Hippocampal formation (tissue), 2 donors: ENCODE measurements at regions not wholly inside any gene's neighbourhood (a gene's known extent, or its start where the extent isn't known, plus 50 kb on each side); places are given as distances from the start of the nearest gene placed in this dataset.

Source experiments
- DNase-seq, 2 donors: peaks; one replicate each; lab custom pipeline; 2025; lab: John Stamatoyannopoulos, UW

DNA sequence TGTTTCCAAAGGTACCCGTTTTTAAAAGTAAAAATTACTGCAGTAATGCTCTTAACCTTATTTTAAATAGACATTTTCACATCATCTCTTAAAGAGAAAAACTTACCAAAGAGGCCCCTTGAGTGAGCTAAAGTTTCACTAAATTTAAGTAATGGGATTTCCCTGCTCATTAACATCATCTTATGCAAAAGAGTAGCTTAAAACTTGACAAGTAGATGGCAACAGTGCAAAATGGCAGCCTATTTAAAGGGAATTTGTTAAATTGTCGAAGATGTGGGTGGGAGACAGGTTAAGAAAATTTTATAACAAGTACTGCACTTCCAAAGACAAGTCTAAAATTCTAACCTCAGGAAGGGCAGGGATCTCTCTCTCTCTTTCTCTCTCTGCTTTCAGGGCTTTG, 271.7 kb upstream of the LDB2 start:
- DNase-seq: no peak

DNA sequence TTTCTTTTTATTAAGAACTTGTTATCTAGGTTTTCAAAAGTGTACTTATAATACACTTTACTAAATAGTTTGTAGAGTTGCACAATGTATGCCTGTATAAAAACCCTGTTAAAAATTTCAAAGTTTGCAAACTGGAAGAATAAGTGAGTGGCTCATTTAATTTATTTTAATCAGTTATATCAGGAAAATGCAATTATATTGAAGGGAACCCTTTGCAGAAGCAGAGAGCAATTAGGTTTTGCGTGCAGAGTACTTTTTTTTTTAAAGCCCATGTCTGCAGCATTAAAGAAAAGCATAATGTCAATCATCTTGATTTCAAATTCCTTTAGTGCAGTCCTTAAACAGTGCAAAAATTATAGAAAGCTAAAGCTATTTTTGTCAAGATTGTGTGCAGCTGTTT, 271.3 kb upstream of the LDB2 start:
- no peak for DNase-seq

DNA sequence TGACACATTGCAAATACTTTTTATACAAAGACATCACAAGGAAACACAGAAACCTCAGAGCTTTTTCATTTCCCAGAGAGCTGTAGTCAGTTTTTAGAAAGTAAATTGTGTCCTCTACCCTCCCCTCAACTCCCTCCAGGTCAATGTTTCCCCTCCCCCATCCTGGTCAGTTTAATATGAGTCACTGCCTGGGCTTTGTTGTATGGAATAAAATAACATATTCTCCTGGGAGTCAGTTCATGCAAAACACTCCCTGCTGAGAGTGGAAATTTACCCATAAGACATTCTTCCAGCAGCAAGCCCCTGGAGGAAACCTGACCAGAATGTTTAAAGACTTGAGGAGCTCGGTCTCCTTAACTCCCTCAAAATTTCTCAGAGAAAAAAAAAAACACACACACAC, 270.1 kb upstream of the LDB2 start:
- DNase-seq: no peak

DNA sequence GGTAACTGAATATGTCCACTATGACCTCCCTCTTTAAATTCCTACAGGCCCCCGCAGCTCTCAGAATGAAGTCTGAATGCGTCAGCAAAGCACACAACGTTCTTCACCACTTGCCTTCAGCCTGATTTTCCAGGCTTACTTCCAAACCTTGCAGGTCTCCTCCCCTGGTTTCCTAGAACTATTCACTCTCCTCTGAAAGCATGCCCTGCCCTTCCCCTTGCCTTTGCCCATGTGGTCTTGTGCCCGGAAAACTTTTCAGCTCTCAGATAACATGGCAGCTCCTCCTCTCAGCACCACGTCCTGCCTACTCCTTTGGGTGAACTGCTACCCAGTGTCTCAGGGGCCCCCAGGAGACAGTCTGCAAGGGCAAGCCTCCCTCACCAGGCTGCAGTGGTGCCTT, 268.5 kb upstream of the LDB2 start:
- no peak for DNase-seq

DNA sequence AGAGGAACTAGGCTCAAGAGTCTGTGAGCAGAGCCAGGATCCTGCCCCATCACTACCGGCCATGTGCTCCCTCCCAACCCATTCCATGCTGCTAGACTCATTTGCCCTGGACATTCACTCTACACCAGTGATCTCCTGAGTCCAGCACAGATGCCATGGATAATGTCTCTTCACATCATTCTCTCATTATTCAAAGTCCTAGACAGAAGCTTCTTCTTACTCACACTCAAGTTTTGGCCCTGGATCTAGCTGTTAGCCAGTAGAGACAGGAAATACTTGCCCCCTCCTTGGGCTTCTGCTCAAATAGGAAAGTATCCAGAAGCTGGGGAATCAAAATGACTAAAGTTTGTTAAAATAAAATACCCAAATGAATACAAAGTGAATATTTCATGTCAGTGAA, 266.8 kb upstream of the LDB2 start:
- DNase-seq: no peak

DNA sequence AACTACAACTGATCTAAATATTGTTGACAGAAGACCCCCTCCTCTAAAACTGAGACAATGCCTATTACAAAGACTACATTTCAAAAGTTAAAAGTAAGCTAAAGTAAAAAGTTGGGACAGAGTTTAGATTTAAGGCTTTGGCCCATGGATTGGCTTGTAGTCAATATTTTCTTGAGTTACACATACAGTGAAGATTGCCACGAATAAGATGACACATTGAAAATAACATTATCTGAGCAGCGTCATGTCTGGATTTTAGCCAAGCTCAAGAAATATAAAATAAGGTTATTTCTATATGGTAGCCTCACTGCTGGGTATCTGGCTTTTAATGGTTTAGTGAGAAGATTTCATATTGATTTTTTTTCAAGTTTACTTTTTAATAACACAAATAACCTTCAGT, 266.2 kb upstream of the LDB2 start:
- DNase-seq: no peak

DNA sequence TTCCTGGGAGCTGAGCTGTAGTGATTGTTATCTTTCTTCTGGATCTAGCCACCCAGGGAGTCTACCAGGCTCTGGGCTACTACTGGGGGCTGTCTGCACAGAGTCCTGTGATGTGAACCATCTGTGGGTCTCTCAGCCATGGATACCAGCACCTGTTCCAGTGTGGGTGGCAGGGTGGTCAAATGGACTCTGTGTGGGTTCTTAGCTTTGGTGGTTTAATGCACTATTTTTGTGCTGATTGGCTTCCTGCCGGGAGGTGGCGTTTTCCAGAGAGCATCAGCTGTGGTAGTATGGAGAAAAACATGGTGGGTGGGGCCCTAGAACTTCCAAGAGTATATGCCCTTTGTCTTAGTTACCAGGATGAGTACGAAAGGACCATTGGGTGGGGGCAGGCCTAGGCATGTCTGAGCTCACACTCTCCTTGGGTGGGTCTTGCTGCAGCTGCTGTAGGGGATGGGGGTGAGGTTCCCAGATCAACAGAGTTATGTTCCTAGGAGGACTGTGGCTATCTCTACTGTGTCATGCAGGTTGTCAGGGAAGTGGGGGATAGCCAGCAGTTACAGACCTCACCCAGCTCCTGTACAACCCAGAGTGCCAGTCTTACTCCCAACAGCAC, 264.8 kb upstream of the LDB2 start:
- no peak for DNase-seq

DNA sequence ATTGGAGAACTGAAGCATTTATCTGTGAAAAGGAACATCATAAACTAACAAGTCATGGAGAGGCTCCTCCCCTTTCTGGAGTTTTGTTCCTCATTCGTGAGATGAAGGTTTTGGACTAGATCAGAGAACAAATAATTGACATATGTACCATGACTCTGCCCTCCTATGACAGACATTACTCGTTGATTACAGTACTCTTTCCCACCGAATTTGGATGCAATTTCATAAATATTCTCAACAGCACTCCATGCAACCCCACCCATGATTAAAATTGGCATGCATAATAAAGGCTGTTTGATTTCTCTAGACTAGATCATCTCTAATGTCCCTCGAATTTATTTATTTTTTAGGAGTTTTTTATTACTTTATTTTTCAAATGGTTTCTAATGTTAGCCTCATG, 258.9 kb upstream of the LDB2 start:
- no peak for DNase-seq

DNA sequence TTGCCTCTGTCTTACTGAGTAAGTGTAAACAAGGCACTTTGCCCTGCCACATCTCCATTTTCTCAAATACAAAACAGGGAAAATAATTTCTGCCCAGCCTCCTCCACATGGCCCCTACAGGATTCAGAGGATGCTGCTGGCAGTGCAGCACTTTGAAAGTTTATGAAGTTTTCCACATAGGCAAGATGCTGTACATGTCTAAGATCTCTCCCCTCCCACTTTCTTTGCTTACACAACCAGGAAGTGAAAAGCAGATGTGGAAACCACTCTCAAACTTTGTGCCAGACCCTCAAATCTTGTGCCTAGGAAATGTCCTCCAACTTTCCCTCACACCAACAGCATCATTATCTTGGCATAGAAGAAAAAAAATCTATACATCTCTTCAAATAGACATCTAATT, 257.0 kb upstream of the LDB2 start:
- no peak for DNase-seq

DNA sequence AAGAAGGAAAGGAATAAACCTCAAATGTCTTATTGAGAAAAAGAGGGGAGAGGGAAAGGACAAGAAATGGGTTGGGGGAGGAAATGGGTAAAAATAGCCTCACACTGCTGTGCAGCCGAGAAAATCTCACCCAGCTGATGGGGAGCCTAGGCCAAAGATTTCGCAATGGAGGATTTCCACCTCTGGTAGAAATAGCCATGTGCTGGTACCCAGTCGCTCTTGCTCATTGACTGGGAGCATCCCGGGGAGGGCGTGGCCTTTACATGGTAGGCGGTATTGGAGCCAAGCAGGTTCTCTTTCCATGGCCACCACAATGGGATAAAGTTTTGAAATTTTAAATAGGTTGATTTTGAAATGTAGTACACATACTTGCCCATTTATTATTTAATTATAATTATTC, 255.1 kb upstream of the LDB2 start:
- no peak for DNase-seq

DNA sequence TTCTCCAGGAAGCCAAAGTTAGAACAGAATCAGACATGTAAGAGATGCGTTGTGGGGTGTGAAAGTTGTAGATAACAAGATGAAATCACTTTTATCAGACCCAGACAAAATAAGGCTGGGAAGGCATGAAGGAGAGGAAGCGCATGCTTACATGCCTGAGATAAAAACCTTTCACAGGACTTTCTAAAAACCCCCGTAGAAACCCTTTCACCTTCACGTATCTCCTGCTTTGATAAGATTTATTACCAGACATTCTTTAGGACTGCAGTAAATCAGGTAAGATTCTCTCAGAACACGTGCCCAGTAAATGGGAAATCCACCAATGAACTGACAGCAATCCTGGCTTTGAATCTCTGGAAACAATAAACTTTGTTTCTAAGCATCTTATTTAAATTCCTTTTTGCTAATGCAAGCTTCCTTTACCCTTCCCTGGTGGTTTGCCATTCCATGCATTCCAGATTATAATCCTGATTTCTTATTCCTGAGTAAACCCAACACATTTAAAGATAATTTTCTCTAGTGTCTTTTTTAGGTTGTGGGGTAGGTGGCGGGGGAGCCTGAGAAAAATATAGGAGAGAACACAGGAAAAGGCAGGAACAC, 254.6 kb upstream of the LDB2 start:
- DNase-seq: no peak

DNA sequence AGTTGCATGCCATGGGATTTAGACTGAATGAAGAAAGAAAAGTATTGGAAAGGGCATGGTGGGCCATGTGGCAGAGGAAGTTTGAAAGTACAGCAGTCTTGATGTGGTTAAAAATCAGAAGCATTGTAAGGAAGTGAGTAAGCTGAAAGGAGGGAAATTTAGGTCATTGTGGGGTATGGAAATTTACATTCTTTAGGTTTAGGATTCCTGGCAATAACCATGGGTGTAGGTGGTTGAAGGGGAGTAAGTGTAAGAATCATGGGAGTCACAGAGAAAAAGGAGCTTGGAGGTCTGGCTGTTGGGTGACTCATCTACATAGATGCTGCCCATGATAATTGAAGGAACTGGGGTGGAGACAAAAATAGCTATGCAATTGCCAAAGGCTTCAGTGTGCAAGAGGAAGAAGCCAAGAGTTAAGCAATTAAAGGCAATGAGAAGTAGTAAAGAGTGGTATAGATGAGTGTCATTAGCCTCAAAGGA, 243.8 kb upstream of the LDB2 start:
- DNase-seq: peak in 1 of 2 donors; percentile 31

DNA sequence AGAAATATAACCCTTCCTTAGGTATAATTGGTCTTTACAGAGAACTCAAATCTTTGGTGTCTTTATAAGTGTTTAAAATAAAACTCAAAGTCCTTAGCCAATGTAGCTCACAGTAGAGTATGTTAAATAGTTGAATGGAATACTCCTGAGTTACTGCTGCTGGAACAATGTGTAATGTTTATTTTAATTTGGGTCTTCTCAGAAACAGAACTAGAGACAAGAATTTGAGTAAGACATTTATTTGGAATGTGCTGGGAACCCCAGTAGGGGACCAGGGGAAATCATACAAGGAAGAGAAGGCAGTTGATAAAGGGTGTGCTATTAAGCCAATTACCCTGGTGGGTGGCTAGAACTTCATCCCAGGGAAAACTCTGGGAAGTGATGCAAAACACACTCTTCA, 240.4 kb upstream of the LDB2 start:
- DNase-seq: no peak

DNA sequence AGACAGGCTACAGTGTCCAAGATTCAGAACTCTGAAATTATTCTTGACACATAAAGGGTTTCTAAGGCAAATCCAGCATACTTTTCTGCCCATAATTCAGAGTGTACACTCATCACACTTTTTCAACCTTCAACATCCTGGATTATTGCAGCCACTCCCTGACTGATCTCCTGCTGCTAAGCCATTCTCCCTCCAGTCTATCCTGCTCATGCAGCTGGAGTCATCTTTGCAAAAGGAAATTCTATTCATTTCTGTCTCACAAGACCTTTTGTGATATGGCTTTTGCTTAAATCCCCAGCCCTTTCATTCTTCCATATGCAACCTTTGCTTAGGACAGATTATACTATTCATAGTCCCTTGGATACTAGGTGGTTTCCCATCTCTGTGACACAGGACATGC, 236.1 kb upstream of the LDB2 start:
- DNase-seq: no peak

DNA sequence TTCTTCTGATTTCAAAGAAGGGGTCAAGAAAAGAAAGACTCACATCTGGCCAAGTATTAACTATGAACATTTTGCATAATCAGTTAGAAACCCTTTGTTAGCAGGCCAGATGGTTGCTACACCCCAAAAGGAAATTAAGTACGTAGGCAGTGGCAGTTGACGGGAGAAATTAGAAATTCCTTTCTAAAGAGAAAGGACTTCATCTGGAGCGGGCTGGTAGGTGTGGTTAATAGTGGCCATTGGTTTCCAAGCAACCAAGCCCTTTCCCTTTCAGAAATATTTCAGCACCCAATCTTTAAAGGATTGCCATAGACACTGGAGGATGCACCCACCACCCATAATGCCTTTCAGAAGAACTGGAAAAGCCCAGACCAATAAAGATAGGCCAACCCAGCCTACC, 235.7 kb upstream of the LDB2 start:
- DNase-seq: no peak

DNA sequence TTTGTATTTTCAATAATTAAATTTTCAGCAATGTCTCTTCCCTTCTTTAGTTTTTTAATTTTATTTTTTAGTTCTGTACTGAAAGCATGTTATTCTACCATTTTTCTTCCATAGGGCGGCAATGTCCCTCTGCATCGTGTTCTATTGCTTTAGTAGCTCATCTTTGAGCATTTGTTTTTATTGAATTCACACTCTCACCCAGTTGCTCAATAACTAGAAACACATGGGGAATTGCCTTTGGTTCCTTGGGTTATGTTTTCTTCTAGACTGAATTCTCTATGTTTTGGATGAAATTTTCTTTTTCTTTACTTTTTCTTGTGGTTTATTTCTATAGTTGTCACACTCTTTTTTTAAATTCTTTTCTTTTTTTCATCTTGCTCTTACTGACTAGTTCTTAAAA, 233.8 kb upstream of the LDB2 start:
- no peak for DNase-seq

DNA sequence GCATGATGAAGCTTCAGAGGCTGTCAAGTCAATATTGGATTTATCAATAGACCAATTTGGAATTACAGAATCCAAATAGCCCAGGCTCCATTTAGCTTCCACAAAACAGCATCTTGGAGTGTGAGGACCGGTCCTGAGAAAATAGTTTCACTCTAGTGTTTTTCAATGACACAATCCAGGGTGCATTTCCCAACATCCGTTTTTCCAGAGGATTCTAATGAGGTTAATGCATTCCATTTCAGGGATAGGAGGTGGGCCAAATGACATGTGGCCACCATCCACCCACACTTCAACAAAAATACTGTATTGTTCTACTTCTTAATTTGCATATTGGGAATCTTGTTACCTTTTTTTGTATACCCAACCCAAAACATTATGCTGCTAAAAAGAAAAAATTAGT, 229.8 kb upstream of the LDB2 start:
- DNase-seq: no peak

DNA sequence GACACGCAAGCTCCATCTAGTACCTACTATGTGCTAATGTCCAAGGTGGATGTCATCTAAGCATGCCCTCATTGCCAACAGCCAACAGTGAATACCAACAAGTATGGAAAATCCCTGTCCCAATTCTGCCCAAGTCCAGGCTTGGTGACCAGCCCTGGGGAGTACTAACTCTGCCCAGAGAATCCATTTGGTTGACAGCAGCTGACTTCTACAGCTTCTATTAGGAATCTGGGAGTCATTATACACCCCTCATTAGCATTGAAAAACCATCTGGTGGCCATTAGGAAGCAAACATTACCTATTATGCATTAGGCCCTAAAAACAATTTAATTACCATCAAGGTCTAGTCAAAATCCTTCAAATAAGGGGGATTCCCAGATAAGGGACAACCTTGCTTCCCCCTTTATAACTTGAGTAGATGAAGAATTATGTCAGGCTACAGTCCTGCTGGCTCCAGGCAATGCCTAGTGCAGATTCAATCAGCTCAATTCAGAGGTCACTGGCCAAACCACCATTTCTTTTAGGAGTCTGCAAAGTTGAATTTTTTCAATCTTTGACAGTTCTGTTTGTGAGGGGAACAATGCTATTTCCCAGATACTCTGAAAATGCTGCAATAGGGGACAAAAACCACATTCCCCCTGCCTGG, 228.0 kb upstream of the LDB2 start:
- no peak for DNase-seq

DNA sequence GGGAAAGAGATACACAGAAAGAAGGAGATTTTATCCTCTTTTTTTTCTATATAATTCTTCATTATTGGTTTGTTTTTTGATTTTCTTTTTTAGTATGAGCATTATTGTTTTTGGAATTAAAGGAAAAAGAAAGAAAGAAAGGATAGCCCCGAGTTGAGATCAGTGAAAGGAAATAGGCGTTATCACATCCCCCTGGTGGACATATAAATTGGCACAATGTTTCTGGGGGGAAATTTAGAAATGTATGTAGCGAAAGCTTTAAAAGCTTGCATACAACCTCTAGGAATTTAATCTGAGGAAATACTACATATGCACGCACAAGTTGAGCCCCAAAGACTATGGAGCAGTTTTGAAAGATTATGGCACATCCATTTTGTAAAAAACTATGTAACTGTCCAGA, 226.3 kb upstream of the LDB2 start:
- no peak for DNase-seq

DNA sequence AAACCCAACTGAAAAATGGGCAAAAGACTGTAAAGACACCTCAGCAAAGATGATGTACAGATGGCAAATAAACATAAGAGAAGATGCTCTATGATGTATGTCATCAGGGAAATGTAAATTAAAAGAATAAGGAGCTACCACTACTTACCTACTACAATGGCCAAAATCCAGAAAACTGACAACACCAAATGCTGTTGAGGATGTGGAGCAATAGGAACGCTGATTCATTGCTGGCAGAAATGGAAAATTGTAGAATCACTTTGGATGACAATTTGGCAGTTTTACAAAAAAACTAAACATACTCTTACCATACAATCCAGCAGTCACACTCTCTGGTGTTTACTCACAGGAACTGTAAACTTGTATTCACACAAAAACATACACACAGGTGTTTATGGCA, 222.3 kb upstream of the LDB2 start:
- no peak for DNase-seq

DNA sequence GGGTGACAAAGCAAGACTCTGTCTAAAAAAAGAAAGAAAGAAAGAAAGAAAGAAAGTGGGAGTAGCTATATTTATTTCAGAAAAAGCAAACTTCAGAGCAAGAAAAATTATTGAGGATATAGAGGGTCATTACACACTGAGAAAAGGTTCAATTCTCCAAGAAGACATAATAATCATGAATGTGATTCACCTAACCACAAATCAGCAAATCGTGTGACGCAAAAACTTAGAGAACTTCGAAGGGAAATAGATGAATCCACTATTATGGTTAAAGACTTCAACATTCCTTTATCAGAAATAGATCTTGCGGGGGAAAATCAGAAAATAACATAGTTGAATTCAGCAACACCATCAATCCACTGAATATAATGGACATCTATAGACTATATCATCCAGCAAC, 219.3 kb upstream of the LDB2 start:
- no peak for DNase-seq

DNA sequence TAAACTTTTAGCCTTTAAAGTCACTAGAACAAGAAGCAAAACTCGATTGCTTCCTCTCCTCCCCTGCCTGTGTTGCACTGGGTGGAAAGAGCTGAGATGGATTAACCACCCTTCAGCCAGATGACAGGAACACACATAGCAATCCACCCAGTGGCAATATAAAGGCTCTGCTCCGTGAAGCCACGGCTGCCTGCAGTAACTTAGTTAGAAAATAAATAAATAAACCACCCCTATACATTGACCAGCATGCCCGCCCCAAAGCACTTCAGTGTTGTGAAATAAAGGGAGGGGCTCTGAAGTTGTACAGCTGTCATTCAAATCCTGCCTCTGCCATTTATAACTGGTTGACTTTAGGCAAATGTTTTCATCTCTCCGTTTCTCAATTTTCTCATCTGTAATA, 217.1 kb upstream of the LDB2 start:
- no peak for DNase-seq

DNA sequence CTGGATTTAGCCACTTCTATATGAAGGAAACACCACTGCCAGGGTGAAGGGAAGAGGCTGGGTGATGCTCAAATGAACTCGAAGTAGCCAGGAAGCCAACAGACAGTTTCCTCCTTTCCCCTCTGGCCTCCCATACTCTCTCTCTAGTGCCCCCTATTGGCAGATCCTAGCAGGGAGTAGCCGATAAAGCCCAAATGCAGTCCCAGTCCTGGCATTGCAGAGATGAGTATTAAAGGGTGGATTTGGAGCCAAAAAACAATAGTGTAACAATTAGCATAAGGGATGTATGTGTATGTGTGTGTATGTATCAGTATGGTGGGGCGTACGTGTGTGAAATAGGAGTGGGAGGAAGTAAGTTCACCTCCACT, 213.8 kb upstream of the LDB2 start:
- peak in 1 of 2 donors; percentile 8 for DNase-seq

DNA sequence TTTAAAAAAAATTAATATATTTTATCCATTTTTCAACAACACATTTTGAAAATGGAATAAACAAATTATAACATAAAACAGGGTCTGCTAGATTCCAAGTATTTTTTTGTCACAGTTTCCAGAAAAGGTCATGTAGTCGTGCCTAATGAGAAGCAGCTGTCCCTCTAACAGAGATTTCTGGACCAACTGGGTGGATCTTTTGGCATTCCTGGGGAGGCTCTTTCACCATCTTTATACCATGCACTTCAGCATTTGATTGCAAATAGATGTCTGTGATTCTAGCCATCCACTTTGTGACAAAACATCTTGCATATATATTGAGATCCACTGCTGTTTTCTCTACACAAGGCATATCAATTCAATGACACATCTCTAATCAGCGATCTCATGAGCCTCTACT, 210.7 kb upstream of the LDB2 start:
- DNase-seq: no peak
